ENCODE measurements at regions not wholly inside any gene's neighbourhood (a gene's known extent, or its start where the extent isn't known, plus 50 kb on each side); places are given as distances from the start of the nearest gene placed in this dataset.

DNA sequence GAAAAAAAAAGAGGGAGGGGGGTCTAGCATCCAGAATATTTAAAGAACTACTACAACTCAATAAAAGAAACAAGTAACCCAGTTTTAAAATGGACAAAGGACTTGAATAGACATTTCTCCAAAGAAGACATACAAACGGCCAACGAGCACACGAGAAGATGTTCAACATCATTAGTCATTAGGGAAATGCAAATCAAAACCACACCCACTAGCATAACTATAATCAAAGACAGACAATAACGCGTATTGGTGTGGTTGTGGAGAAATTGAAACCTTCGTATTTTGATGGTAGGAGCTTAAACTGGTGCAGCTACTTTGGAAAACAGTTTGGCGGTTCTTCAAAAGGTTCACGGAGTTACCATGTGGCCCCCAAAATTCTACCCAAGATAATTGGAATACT is 64.3 kb upstream of the CAB39 start:
- Histone ChIP-seq H3K27me3 (ENCODE audit: low read length) (no peaks in the 10 kb centered on the region), H3K79me2 (ENCODE audit: low read length) (no peaks in the 10 kb centered on the region), H3F3A (ENCODE audit: low read length, unreplicated experiment) (no peaks in the 10 kb centered on the region), H3K4me2 (ENCODE audit: low read length) (no peak overlapping the region), H3K36me3 (ENCODE audit: low read depth, low read length) (no peaks in the 10 kb centered on the region), H2AFZ (ENCODE audit: low read length) (no peak overlapping the region), H3K9ac (ENCODE audit: low read length) (no peak overlapping the region), H3K4me3 (ENCODE audit: low read length) (no peak overlapping the region), H3K9me2 (replicated peaks; ENCODE audit: low read length) (no peaks in the 10 kb centered on the region), H3K27ac (ENCODE audit: low read length) (no peak overlapping the region), H3K9me3 (ENCODE audit: low read length) (no peaks in the 10 kb centered on the region), H3K4me1 (ENCODE audit: insufficient read depth, low read length) (no peaks in the 10 kb centered on the region), H4K20me1 (ENCODE audit: low read length) (no peaks in the 10 kb centered on the region)
- ATAC-seq (no peak), DNase-seq (no peak)
- ChIA-PET POLR2A (ENCODE audit: unreplicated experiment) (no interaction called here), CTCF (no interaction called here)
- no peak for TF ChIP-seq EZH2 (IDR thresholded peaks at IDR 0.05; ENCODE audit: low read length, unreplicated experiment)
- TF ChIP-seq EZH2phosphoT487 (IDR thresholded peaks at IDR 0.05; ENCODE audit: borderline replicate concordance, low read length): no peak
- TF ChIP-seq, protein P1, sequence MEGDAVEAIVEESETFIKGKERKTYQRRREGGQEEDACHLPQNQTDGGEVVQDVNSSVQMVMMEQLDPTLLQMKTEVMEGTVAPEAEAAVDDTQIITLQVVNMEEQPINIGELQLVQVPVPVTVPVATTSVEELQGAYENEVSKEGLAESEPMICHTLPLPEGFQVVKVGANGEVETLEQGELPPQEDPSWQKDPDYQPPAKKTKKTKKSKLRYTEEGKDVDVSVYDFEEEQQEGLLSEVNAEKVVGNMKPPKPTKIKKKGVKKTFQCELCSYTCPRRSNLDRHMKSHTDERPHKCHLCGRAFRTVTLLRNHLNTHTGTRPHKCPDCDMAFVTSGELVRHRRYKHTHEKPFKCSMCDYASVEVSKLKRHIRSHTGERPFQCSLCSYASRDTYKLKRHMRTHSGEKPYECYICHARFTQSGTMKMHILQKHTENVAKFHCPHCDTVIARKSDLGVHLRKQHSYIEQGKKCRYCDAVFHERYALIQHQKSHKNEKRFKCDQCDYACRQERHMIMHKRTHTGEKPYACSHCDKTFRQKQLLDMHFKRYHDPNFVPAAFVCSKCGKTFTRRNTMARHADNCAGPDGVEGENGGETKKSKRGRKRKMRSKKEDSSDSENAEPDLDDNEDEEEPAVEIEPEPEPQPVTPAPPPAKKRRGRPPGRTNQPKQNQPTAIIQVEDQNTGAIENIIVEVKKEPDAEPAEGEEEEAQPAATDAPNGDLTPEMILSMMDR (conservative IDR thresholded peaks at IDR 0.05; ENCODE audit: low read depth, low read length): no peak
- no TSS peak for BruUV-seq (replicated peaks)
- intact Hi-C loops (cut with micrococcal nuclease): no loop called here

DNA sequence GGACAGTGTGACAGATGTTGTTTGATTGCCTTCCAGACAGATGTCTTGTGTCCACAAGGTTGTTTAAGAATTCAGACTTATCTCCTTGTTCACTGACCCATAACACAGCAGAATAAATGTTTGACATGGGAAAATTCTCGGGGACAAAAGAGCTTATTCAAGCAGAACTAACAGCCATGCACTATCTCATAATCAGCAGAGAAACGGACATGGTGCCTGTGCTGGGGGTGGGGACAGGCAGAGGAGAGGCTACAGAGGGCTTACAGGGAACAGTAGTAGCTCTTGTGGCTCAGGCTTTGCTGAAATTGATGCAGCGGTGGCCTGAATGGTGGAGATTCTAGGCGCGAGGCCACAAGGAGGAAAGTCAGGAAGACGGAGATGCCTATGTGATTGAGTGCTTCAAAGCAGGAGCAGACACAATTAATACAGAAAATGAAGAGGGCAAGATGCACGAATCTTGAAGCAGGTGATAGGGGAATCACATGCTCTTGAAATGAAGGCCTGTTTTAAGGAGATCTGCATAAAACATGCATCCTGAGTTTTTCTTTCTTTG is 62.0 kb upstream of the CAB39 start:
- BruUV-seq (replicated peaks): no TSS peak
- Histone ChIP-seq H3K27me3 (ENCODE audit: low read length) (no peaks in the 10 kb centered on the region), H3K4me2 (ENCODE audit: low read length) (no peak overlapping the region), H3F3A (ENCODE audit: low read length, unreplicated experiment) (no peaks in the 10 kb centered on the region), H3K4me3 (ENCODE audit: low read length) (no peak overlapping the region), H3K79me2 (ENCODE audit: low read length) (no peaks in the 10 kb centered on the region), H3K27ac (ENCODE audit: low read length) (no peak overlapping the region), H3K36me3 (ENCODE audit: low read depth, low read length) (no peaks in the 10 kb centered on the region), H3K9me2 (replicated peaks; ENCODE audit: low read length) (no peaks in the 10 kb centered on the region), H2AFZ (ENCODE audit: low read length) (no peak overlapping the region), H4K20me1 (ENCODE audit: low read length) (no peaks in the 10 kb centered on the region), H3K4me1 (ENCODE audit: insufficient read depth, low read length) (peaks cover 7% of the 10 kb centered on the region), H3K9ac (ENCODE audit: low read length) (no peak overlapping the region), H3K9me3 (ENCODE audit: low read length) (no peaks in the 10 kb centered on the region)
- DNase-seq: no peak
- no peak for TF ChIP-seq EZH2 (IDR thresholded peaks at IDR 0.05; ENCODE audit: low read length, unreplicated experiment)
- TF ChIP-seq, protein P1 (conservative IDR thresholded peaks at IDR 0.05; ENCODE audit: low read depth, low read length): no peak
- no peak for TF ChIP-seq EZH2phosphoT487 (IDR thresholded peaks at IDR 0.05; ENCODE audit: borderline replicate concordance, low read length)
- intact Hi-C loops (cut with micrococcal nuclease): no loop called here
- ChIA-PET CTCF (no interaction called here), POLR2A (ENCODE audit: unreplicated experiment) (no interaction called here)
- ATAC-seq: no peak

DNA sequence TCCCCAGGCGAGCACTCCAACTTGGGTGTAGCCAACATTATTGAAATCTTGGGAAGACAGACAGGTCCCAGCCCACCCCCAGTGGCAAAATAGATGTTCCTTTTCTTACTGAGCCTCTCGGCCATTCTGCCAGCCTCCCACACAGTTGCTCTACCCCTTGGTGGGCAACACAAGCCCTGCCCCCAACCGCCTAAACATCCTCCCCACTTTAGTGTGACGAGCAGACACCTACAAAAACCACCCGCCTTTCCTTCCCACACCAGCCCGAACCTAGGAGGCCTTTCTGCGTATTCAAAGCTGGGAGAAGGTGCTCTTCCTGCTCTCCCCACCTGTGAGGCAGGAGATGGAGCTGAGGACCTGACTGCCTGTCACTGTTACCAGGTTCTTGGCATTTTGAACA is 58.6 kb upstream of the CAB39 start:
- no TSS peak for BruUV-seq (replicated peaks)
- ATAC-seq: no peak
- Histone ChIP-seq H3K4me3 (ENCODE audit: low read length) (no peak overlapping the region), H3K9me2 (replicated peaks; ENCODE audit: low read length) (no peaks in the 10 kb centered on the region), H3K9me3 (ENCODE audit: low read length) (no peaks in the 10 kb centered on the region), H3K27ac (ENCODE audit: low read length) (no peak overlapping the region), H3K4me1 (ENCODE audit: insufficient read depth, low read length) (peaks cover 7% of the 10 kb centered on the region), H3K36me3 (ENCODE audit: low read depth, low read length) (no peaks in the 10 kb centered on the region), H3K9ac (ENCODE audit: low read length) (no peak overlapping the region), H3K4me2 (ENCODE audit: low read length) (no peak overlapping the region), H3F3A (ENCODE audit: low read length, unreplicated experiment) (no peaks in the 10 kb centered on the region), H3K79me2 (ENCODE audit: low read length) (no peaks in the 10 kb centered on the region), H2AFZ (ENCODE audit: low read length) (no peak overlapping the region), H4K20me1 (ENCODE audit: low read length) (no peaks in the 10 kb centered on the region), H3K27me3 (ENCODE audit: low read length) (no peaks in the 10 kb centered on the region)
- POLR2A ChIA-PET (ENCODE audit: unreplicated experiment): no interaction called here
- intact Hi-C loops (cut with micrococcal nuclease): no loop called here
- DNase-seq: no peak
- TF ChIP-seq, protein P1 (conservative IDR thresholded peaks at IDR 0.05; ENCODE audit: low read depth, low read length): no peak
- TF ChIP-seq EZH2 (IDR thresholded peaks at IDR 0.05; ENCODE audit: low read length, unreplicated experiment) (no peak), EZH2phosphoT487 (IDR thresholded peaks at IDR 0.05; ENCODE audit: borderline replicate concordance, low read length) (no peak)
- CTCF ChIA-PET: no interaction called here
